T1000 (cell line): ENCODE measurements at regions not wholly inside any gene's neighbourhood (a gene's known extent, or its start where the extent isn't known, plus 50 kb on each side); places are given as distances from the start of the nearest gene placed in this dataset.
A peak's percentile ranks its signal among the peaks of the same experiment; 100 is the strongest.

Source experiments
- DNase-seq: peaks from one replicate; lab custom pipeline; 2025; ENCODE audit warnings: mixed read lengths; lab: John Stamatoyannopoulos, UW

- DNase-seq = no peak
These were observed 162.6 kb downstream of the RHOU start for GRCh38 chr1:228897901-228898300.

GRCh38 chr1:228898582-228898992 lies 163.3 kb downstream of the RHOU start:
- DNase-seq = no peak

GRCh38 chr1:228899421-228899956 lies 164.2 kb downstream of the RHOU start:
- no peak for DNase-seq

GRCh38 chr1:228900099-228900885 lies 165.0 kb downstream of the RHOU start:
- no peak for DNase-seq

GRCh38 chr1:228900886-228901392 lies 165.7 kb downstream of the RHOU start:
- DNase-seq = no peak

GRCh38 chr1:228901936-228902681 lies 166.8 kb downstream of the RHOU start:
- DNase-seq = no peak

GRCh38 chr1:228902781-228903433 lies 167.6 kb downstream of the RHOU start:
- peak; percentile 75 for DNase-seq

GRCh38 chr1:228903434-228904071 lies 168.3 kb downstream of the RHOU start:
- no peak for DNase-seq

- no peak for DNase-seq
These were observed 168.9 kb downstream of the RHOU start for GRCh38 chr1:228904222-228904621.

- DNase-seq = no peak
These were observed 170.4 kb downstream of the RHOU start for GRCh38 chr1:228905701-228906101.

GRCh38 chr1:228906223-228906860 lies 171.1 kb downstream of the RHOU start:
- no peak for DNase-seq

- DNase-seq = no peak
These were observed 176.2 kb downstream of the RHOU start for GRCh38 chr1:228911225-228912210.

- DNase-seq = no peak
These were observed 178.5 kb downstream of the RHOU start for GRCh38 chr1:228913626-228914414.

GRCh38 chr1:228914700-228915099 lies 179.4 kb downstream of the RHOU start:
- no peak for DNase-seq

GRCh38 chr1:228917342-228917741 lies 182.1 kb downstream of the RHOU start:
- DNase-seq = no peak

- DNase-seq = no peak
These were observed 182.5 kb downstream of the RHOU start for GRCh38 chr1:228917755-228918154.

- DNase-seq = no peak
These were observed 183.1 kb downstream of the RHOU start for GRCh38 chr1:228918335-228918734.

- no peak for DNase-seq
These were observed 184.6 kb downstream of the RHOU start for GRCh38 chr1:228919914-228920313.

GRCh38 chr1:228920831-228921230 lies 185.6 kb downstream of the RHOU start:
- no peak for DNase-seq
